Effector CD8-positive, alpha-beta T cell (primary cell): ENCODE measurements at regions not wholly inside any gene's neighbourhood (a gene's known extent, or its start where the extent isn't known, plus 50 kb on each side); places are given as distances from the start of the nearest gene placed in this dataset.

Source experiments
- DNase-seq: peaks from one replicate; lab custom pipeline; 2025; lab: John Stamatoyannopoulos, UW

DNA sequence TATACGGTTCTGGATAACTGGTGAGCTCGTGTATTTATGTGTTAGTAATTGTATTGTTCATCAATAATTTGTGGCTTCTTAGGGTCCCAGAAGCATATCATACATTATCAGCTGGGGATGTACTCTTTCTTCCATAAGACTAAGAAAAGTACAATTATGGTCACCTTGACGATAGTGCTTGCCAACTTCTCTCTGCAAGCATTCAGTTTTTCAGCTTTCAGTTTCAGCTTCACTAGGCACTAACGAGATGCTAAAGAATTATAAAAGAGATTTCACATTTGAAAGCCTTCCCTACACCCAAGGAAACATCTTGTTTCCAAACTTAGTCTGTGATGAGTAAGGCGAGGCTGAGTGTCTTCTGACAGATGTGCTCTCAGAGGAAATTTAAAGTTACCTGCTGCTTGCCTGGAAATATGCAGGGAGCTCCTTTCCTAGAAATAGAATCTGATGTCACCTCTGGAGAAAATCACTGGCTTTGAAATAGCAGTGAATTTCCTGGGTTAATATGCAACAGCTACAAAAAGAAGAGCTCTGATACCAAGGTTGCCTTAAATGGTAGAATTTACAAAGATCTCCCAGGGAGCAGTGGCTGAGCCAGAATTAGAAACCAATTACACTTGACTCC, 1419.9 kb upstream of the TMEM132C start:
- no peak for DNase-seq

DNA sequence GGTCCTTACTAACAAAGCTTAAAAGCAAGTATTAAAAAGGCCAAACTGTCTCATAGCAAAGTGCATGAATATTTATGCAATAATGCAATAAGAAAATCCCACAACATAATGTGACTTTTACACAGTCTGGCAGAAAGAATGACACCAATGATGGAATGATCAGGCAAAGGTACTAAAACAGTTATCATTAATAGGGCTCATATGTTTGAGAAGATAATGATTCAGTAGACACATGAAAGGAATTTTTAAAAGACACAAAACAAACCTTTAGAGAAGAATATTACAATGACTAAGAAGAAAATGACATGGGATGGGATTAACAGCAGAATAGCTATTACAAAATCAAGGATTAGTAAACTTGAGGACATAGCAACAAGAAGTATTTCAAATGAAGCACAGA, 1411.2 kb upstream of the TMEM132C start:
- DNase-seq: no peak

DNA sequence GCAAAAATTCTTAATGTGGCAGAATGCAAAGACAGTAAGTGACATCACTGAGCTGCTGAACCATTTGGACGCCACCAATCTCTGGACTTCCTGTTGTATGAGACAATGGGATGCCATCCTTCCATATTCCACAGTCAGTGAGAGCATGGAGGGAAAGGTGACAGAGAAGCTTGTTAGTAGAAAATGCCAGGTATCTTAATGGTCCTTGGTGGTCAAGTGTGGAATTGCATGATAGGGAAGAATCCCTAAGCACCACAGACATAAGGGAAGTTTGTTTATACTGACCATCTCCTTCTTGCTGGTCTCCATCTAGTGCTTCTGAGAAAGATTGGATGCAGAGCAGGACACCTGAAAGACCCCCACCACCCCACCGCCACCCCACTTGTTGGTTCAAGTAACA, 1410.0 kb upstream of the TMEM132C start:
- no peak for DNase-seq

DNA sequence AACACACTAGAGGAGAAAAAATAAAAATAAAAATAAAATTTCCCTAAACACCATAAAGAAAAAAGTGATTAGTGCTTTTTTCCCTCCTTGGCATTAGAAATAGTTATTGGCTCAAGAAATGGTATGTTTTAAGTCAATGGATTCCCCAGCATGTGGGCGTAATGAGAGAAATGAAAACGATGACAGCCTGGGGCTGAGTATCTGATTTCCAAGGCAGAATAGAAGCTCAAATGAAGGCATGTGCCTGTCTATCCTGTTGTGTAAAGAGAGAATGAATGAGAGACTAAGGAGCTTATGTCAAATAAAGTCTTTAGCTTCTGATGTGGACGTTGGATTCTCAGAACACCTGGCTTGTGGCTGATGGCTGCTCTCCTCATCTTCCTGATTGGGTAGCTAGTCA, 1408.4 kb upstream of the TMEM132C start:
- DNase-seq: no peak

DNA sequence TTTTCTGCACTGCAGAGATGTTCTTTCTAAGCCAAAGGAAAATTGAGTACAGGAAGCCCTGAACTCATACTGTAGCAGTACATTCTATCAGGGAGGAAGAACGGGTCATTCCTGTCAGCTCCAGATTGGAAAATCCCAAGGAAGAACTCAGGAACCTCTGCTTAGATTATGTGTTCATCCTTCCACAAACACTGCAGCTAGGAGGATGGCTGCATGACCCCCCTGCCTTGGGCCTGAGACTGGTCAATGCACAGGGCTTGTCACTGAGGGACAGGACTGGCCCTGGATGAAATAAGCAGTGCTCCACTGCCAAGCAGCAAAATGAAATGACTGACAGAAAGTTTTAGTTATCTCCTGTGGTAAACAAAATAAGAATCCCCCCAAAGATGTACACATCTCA, 1406.8 kb upstream of the TMEM132C start:
- no peak for DNase-seq

DNA sequence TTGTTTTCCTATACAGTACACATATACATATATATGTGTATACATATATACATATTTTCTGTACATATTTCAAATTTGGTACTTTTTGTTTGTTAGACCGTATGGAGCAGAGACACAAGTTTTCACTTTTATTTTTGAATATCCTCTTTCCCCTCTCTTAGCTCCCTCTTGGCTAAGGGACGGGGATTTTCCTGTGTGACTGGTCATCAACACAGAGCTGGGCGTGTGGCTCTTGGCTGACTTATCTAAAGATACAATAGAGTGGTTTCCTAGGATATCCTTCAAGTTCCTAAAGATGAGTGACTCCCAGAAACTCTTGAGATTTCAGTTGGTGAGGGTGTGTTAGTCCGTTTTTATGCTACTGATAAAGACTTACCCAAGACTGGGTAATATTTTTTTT, 1404.5 kb upstream of the TMEM132C start:
- no peak for DNase-seq

DNA sequence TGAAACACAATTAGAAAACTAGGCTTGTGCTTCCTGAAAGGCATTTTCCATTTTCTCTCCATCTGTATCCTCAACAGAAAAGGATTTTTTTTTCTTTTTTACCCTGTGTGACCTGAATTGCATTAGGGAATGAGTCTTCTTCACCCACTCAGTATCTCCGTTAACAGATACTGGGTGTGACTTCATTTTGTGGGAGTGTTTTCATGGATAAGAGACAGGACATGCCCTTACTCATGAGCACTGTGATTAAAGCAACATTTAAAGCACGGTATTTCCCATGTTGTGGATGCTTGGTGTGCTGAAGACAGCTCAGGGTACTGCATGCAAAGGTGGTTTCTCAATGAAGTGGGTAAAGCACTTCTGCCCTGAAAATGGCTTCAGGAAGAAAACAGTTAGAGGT, 1397.3 kb upstream of the TMEM132C start:
- no peak for DNase-seq

DNA sequence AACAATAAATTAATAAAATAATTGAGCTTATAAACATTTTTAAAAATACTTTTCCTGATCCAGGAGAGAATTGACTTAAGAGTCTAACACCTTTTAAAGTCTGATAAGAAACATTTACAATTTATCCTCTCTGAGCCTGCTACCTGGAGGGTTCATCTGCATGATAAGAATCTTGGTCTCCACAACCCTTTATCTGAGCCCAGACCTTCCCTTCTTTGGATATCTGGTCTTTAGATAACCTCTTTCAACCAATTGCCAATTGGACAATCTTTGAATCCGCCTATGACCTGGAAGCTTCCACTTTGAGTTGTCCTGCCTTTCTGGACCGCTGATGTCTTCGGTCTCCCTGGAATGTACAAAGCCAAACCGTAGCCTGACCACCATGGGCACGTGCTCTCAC, 1393.3 kb upstream of the TMEM132C start:
- no peak for DNase-seq

DNA sequence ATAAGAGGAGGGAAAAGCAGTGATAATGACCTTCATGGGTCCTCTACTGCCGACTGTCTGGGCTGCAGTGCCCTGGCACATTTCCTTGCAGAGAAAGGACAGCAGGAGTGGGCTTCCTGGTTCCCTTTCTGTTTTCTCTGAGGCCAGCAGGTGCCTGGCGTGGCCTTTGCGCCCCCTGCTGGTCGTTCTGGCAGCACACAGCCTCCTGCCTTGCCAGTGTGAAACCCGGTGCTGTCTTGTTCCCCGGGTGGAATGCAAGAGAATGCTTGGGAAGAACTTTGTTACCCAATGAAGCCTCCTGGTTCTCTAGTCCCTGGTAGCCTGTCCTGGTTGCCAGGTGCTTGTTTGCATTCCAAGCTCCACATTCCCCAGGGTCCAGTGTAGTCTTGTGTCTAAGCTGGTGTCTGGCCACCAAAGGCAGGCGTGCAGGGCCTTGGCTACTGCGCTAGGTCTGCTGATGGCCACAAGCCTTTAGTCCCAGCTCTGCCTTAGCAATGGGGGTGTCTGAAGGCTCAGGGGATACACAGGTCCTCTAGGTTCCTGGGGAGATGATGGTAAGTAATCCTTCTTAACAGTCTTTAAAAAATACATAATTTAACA, 1392.4 kb upstream of the TMEM132C start:
- peak; percentile 7 for DNase-seq

DNA sequence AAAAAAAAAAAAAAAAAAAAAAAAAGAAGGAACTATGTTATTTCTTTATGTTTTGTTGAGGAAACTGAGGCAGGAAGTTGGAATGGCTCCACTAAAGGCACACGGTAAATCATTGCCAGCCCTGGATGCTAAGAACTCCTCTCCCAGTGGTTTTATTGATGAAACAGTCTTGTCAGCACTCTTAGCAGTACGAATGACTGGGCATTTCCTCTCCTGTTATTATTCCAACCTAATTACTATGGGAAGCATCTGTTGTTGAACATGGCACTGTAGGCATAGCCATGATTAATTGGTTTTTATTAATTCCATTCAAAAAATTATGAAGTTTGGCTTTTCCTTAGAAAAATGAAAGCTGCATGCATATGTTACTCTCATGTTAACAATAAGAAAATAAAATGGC, 1387.1 kb upstream of the TMEM132C start:
- no peak for DNase-seq

DNA sequence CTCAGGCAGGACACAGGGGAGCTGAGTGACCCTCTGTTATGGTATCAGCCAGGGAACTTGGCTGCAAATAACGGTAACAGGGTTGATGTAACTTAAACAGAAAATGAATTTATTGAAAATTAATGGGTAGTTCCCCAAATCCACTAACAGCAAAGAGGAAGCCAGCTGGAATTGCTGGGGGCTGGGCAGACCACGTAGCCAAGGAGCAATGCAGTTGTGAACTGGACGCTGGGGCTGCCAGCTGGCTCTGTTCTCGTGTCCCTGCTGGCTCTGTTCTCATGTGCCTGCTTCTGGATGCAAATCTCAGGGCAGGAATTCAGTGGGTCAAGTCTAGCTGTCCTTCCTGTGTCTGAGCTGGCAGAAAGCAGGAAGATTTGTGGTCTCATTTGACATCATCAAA, 1383.3 kb upstream of the TMEM132C start:
- DNase-seq: no peak

DNA sequence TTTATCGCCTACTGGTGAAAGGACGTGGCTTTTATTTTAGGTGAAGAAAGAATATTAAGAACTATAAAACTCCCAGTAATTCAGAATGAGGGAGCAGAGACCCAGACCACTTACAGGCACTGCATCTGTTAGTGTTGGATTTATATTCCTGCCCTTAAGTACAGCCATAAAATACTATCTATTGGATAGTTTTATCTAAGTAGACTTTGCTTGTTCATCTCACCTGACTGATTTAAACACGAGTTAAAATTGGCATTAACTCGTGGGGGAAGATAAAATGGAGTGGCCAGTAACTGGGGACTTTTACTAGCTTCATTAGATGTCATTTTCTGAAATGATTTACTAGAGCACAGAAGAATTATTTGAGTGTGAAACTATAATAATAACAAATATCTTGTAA, 1377.5 kb upstream of the TMEM132C start:
- DNase-seq: no peak

DNA sequence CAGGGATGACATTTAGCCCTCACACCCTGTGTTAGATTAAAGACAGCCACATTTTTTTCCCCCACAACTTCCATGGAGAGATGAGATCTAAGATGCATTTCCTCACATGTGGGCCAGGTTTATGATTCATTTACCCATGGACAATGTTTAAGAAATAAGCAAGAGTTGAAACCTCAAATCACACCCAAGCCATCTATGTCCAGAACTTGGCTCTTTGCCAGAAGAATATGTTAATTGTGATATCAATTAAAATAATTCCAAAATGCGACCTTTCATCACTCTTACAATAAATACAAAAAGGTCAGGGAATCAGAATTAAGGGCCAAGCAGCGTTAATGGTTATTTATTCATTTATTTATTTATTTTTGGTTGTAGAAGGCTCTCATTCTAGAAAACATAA, 1376.9 kb upstream of the TMEM132C start:
- no peak for DNase-seq

DNA sequence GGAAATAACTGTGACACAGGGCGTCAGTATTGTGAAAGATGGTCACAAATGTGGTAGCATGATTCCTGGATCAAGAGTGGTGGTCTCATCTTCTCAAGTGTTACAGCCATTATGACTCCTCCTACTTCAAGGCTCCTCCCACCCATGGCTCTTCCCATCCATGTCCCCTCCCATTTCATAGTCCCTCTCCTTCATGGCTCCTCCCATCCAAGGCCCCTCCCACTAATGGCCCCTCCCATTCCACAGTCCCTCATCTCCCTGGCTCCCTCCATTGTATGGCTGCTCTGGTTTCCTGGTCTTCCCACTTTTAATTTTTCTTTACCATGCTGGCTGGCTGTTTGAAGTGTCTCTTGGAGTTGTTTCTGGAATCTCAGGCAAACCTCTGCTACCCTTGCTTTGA, 1375.2 kb upstream of the TMEM132C start:
- DNase-seq: no peak

DNA sequence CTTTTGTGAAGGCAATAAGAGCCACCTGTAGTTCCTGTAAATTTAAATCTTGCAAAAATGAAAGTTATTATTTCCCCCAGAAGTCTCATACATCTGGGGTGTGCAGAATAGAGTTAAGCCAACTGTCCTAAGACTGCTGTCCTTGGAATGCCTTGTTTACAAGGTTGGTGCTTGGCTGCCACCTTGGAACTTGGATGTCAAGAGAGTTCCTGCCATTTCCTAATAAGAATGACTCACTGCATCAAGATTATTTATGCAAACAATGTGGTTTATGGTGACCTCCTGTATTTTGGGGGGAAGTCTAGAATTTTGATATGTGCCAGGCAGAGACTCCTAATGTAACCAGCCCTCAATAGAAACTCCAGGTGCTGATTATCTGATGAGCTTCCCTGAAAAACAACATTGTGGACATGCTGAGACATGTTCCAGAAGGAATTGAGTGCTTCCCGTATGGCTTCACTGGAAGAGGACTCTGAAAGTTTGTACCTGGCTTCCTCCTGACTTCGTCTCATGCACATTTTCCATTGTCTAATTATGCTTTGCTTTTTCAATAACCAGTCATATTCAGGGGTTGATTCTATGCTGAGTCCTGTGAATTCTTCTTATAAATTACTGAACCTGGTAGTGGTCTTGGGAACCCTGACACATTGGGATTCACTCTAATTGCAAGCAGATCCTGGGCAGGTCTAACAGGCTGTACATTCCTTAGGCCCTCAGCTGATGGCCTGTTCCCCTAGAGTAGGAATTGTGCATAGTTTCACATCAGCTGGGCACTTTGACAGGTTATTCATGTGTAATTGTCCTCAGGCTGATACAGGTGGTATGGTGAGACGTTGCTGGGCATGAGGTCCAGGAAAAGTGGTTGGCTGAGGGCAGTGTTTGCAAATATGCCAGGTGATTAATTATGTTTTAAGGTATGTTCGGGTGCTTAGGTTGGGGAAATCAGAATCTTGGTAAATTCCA, 1370.7 kb upstream of the TMEM132C start:
- DNase-seq: no peak

DNA sequence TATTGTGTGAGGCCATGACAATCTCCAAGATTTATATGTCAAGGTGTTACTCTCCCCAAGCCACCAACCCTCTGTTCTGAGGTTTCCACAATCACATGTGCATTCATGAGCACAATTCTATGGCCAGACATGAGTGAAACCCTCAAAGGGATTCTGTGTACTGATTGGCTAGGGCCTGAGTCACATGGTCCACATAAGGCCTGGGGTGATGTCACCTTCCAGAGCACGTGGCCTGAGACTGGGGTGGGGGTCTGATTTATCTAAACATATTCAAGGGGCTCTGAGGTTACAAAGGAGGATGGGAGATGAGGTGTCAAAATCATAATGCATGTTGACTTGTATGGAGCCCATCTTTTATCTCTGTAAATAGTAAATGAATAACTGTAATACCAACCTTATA, 1369.9 kb upstream of the TMEM132C start:
- DNase-seq: no peak

DNA sequence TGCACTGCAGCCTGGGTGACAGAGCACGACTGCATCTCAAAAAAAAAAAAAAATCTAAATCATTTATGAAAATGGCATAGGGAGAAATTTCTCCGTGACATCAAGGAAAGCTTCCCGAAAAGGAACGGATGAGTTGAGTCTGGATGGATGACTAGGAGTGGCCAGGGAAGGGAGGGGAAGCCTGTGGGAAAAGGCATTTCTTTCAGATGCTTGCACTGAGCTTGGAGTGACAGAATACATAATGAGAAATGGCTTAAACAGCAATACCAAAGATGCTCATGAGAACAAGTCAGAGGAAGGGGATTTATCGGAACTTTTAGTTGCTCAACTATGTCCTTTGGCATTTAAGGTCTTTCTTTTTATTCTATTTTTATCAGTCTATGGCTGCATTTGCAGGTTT, 1369.2 kb upstream of the TMEM132C start:
- DNase-seq: no peak

DNA sequence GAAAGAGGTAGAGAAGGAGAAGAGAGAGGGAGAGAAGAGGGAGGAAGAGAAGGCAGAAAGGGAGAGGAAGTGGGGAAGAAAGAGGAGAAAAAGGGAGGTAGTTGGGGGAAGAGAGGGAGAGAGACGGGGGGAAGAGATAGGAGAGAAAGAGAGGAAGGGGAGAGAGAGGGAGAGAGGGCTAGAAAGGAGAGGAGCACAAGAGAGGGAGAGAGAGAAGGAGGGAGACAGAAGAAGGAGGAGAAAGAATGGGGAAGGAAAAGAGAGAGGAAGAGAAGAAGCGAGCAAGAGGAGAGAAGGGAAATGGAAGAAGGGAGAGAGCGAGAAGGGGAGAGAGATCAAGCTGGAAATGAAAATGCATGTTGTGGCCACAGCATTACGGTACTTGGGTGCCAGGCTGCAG, 1368.4 kb upstream of the TMEM132C start:
- no peak for DNase-seq

DNA sequence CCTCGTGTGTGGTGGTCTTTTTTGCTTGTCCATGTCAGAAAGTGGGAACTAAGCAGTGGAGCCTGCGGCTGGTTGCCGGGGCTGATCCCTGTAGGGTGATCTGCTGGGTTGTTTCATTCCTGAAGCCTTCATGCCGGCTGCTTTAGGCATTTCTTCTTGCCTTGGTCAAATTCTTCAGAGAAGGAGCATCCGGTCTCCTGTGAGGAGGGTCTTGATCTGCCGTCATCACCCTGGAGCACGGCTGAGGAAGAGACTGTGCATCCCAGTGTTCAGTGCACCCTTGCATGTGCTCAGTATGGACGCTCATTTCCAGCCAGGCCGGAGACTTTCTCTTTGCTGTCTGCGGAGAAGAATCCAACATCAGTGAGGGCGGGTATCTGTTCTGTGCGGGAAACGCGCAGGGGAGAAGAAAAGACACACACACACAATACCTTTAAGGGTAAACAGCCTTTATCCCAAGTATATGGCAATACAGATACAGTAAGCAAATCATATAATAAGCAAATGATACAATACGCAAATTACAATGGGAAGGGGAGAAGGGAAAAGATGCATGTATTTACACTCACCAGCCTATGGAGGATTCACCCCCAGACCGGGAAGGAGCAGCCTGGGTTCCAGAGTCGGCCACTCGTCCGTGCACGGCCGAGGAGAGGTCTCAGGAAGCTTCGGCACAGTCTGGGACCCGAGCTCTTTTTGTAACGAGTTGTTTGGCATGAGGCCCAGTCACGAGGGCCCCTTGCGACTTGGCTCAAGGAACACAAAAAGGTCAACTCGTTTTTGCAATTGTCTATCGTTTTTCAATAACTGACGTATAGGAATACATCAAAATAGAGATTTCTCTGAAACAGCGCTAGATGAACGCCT, 1366.8 kb upstream of the TMEM132C start:
- no peak for DNase-seq

DNA sequence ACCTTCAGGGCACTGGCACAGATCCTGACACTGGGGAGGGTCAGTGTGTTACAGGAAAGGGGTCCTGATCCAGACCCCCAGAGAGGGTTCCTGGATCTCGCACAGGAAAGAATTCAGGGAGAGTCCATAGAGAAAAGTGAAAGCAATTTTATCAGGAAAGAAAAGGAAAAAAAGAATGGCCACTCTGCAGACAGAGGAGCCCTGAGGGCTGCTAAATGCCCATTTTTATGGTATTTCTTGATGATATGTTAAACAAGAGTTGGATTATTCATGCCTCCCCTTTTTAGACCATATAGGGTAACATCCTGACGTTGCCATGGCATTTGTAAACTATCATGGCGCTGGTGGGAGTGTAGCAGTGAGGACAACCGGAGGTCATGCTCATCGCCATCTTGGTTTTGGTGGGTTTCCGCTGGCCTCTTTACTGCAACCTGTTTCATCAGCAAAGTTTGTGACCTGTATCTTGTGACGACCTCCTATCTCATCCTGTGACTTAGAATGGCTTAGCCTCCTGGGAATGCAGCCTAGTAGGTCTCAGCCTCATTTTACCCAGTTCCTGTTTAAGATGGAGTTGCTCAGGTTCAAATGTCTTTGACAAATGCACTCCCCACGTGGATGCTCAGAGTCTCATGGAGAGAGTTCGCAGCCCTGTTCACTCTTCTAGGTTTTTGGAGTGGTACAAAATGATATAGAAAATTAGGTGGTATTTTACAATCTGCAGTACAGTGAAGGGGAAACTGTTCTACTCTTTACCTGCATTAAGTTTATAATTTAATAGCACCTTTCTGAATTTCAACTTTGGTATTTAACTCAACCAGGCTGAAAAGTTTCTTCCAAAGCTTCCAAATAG, 1363.7 kb upstream of the TMEM132C start:
- DNase-seq: no peak

DNA sequence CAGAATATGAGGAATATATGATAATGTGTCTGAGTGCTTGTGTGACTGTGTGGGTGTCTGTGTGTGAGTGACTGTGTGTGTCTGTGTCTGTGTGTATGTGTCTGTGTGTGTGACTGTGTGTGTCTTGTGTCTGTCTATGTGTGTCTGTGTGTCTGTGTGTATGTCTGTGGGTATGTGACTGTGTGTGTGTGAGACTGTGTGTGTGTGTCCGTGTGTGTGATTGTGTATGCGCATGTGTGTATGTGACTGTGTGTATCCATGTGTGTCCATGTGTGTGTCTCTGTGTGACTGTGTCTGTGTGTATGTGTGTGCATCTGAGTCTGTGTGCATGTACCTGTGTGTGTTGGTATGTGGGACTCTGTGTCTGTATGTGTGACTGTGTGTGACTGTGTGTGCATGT, 1361.2 kb upstream of the TMEM132C start:
- DNase-seq: no peak
